HUES48 (cell line): ENCODE measurements at regions not wholly inside any gene's neighbourhood (a gene's known extent, or its start where the extent isn't known, plus 50 kb on each side); places are given as distances from the start of the nearest gene placed in this dataset.

Experiments
- H3K27ac ChIP-seq: one replicate; pipeline ENCODE4 v1.7.0; 2013; ENCODE audit warnings: low read depth, low read length, inconsistent platforms
- H3K27me3 ChIP-seq: 2 replicates; pipeline ENCODE4 v1.6.1; 2013; ENCODE audit warnings: mild to moderate bottlenecking, low read length; ENCODE audit not compliant: control insufficient read depth, insufficient read depth
- H3K36me3 ChIP-seq: 2 replicates; pipeline ENCODE4 v1.6.1; 2013; ENCODE audit warnings: low read length; ENCODE audit not compliant: control insufficient read depth, insufficient read depth
- H3K4me1 ChIP-seq: 2 replicates; pipeline ENCODE4 v1.6.1; 2013; ENCODE audit warnings: mild to moderate bottlenecking, low read length; ENCODE audit not compliant: control insufficient read depth, insufficient read depth
- H3K4me3 ChIP-seq: 2 replicates; pipeline ENCODE4 v1.5.1; 2013; ENCODE audit warnings: mild to moderate bottlenecking, low read depth, low read length
- H3K9ac ChIP-seq: 2 replicates; pipeline ENCODE4 v1.6.1; 2013; ENCODE audit warnings: mild to moderate bottlenecking, low read depth, low read length, moderate library complexity
- H3K9me3 ChIP-seq: 2 replicates; pipeline ENCODE4 v1.6.1; 2013; ENCODE audit warnings: low read length; ENCODE audit not compliant: control insufficient read depth, insufficient read depth

DNA sequence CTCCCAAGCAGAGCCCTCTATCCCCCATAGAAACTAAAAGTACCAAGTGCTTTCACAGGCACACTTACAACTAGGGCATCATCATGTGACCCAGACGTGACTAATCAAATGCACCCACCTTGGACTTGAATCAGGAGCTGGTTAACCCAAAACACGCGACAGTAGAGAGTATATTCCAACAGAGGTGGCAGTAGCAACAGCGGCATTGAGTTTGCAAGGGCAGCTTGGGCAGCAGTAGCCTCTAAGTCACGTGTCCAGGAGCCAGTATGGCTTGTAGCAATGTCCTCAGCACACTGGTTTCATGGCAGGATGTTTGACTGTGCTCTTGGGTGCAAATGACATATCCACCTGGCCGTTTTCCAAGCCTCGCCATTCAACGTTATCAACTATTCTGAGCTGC lies 73.4 kb upstream of the DNAH5 start:
- no peak overlapping the region for H3K27ac ChIP-seq
- H3K9me3 ChIP-seq: no peaks in the 10 kb centered on the region
- H3K27me3 ChIP-seq: no peaks in the 10 kb centered on the region
- H3K4me3 ChIP-seq: no peak overlapping the region
- no peaks in the 10 kb centered on the region for H3K36me3 ChIP-seq
- H3K9ac ChIP-seq: no peak overlapping the region
- H3K4me1 ChIP-seq: no peaks in the 10 kb centered on the region

DNA sequence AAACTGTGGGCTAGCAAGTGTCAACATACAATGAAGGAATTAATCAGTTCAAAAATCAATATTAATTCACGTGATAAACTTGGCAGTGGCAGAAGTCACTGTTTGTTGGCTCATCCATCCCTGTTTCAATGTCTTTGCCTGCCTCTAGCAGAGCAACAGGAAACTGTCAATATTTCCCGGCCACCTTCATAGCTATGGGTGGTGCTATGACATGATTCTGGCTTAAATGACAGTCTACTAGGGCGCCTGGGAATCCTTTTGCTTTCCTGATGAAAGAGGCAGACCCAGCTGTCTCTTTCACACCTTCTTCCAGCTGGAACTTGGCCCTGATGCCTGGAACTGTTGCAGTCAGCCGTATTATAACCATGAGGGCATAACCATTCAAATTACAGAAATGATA lies 72.1 kb upstream of the DNAH5 start:
- no peaks in the 10 kb centered on the region for H3K9me3 ChIP-seq

DNA sequence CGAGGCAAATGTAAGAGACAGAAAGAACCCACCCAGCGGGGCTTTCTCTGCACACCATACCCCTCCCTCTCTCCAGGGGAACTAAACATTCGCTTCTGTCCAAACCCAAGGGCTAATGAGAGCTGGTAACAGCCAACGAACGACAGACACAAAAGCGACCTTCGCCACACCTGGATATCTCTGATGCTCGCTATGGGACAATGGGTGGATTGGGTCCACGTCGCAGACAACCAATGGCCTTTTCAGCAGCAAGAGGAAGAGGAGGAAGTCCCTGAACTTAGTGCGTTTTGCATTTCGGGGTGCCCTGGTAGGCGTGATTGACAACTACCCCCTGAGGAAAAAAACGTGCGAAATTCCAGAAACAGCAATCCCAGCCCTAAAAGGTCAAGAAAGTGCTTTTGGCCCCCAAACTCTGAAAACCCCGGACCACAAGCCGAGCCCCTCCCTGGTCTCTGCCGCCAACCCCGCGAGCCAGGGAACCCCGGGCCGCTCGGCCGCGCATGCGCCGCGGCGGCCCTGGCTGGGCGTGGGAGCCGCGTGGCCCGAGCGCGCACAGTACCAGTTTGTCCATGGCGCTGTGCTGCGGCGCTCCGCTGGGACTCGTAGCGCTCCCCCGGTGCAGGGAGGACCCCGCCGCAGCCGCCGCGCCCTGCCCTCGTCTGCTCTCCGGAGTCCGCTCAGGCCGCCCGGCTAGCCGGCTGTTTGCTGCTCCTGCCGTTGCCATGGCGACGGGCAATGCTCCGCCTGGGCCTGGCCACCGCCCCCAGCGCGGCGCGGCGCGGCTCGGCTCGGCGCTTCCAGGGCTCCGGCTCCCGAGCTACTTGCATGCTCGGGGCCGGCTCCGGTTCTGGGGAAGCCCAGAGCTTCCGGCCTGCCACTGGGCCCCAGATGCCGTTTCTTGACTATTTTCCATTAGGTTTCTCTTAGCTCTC lies 66.9 kb upstream of the DNAH5 start:
- Histone ChIP-seq H3K27ac (peak overlapping the region; percentile 89), H3K9ac (peak overlapping the region; percentile 41), H3K27me3 (no peaks in the 10 kb centered on the region), H3K36me3 (no peaks in the 10 kb centered on the region), H3K4me3 (peak overlapping the region; percentile 76), H3K4me1 (peaks cover 20% of the 10 kb centered on the region; the same call in 1 of the 2 replicates), H3K9me3 (no peaks in the 10 kb centered on the region)

More for the DNA sequence above, 72.1 kb upstream of the DNAH5 start:
- no peak overlapping the region for H3K4me3 ChIP-seq
- no peaks in the 10 kb centered on the region for H3K36me3 ChIP-seq
- H3K27ac ChIP-seq: no peak overlapping the region
- H3K9ac ChIP-seq: no peak overlapping the region
- H3K27me3 ChIP-seq: no peaks in the 10 kb centered on the region
- peaks cover 4% of the 10 kb centered on the region; the same call in 1 of the 2 replicates for H3K4me1 ChIP-seq

DNA sequence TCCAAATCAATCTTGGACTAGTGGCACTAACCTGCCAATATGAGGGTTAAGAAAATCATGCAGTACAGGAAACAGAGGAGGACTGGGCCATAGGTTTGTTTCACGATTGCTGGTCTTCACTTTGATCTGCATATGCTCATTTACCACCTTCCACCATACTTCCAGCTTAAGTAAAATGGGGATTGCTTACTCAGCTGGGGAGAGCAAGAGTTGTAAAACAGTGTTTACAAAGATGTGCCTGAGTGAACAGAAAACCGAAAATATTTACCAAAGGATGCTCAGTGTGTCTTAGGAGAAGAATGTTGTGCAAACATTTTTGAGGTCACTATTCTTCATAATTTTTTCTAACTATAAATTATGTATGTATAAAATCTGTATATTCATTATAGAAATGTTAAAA lies 65.1 kb upstream of the DNAH5 start:
- Histone ChIP-seq H3K27me3 (no peaks in the 10 kb centered on the region), H3K36me3 (no peaks in the 10 kb centered on the region), H3K9ac (no peak overlapping the region), H3K27ac (peak overlapping the region; percentile 46), H3K4me3 (no peak overlapping the region), H3K4me1 (peaks cover 20% of the 10 kb centered on the region; the same call in 1 of the 2 replicates), H3K9me3 (no peaks in the 10 kb centered on the region)

DNA sequence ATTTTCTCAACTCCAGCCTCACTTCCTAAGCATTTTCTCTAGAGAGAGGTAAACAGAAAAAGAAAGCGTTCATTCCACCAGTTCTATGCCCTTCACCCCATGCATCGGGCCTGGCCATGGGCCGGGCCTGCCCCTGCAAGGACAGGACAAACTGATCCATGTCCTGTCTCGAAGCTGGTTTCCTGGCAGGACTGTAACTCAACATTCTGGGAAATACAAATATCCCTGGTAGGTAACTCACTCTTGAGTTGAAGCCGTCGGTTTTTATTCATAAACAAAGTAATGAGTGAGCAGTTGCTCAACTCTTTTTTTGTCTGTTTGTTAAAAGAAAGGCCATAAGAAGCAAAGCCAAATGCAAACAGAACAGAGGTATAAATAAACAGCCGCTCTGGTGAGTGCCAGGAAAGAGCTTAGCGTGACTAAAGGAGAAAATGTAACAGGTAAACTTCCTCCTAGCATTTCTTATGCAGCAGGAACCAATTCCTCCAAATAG lies 64.4 kb upstream of the DNAH5 start:
- Histone ChIP-seq H3K4me3 (no peak overlapping the region), H3K27me3 (no peaks in the 10 kb centered on the region), H3K36me3 (no peaks in the 10 kb centered on the region), H3K4me1 (peaks cover 20% of the 10 kb centered on the region; the same call in 1 of the 2 replicates), H3K9me3 (no peaks in the 10 kb centered on the region), H3K9ac (no peak overlapping the region), H3K27ac (peak overlapping the region; percentile 46)

DNA sequence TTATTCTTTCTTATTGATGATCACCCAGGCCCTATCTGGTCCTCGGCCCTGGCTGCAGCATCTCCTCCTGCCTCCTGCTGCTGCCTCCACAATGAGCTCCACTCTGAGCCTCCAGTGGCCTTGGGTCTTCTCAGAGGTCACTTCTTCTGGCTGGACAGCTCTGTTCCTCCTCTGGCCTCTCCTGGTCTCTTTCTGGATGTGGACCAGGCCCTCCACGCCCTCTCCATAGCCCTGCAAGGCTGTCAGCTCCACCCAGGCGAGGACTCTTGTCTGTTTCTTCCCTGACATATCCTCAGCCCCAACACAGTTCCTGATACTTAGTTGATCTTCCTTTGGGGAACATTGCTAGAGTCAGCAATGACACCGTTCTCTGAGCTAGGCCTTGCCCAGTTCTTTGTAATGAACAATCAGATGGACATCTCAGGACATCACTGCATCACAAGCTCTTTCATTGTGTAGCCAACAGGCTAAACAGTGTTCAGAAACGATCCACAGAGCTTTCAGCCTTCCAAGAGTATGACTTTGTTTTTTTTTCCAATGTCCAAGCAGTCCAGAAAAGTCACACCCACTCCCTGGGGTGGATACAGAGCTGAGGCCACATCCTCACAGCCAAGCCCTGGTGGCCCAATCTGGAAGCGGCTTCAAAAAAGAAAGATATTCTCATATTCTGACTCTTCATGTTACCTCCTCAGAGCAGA lies 62.5 kb upstream of the DNAH5 start:
- Histone ChIP-seq H3K4me1 (peaks cover 17% of the 10 kb centered on the region; the same call in 1 of the 2 replicates), H3K9ac (no peak overlapping the region), H3K36me3 (no peaks in the 10 kb centered on the region), H3K9me3 (no peaks in the 10 kb centered on the region), H3K4me3 (no peak overlapping the region), H3K27ac (no peak overlapping the region), H3K27me3 (no peaks in the 10 kb centered on the region)

DNA sequence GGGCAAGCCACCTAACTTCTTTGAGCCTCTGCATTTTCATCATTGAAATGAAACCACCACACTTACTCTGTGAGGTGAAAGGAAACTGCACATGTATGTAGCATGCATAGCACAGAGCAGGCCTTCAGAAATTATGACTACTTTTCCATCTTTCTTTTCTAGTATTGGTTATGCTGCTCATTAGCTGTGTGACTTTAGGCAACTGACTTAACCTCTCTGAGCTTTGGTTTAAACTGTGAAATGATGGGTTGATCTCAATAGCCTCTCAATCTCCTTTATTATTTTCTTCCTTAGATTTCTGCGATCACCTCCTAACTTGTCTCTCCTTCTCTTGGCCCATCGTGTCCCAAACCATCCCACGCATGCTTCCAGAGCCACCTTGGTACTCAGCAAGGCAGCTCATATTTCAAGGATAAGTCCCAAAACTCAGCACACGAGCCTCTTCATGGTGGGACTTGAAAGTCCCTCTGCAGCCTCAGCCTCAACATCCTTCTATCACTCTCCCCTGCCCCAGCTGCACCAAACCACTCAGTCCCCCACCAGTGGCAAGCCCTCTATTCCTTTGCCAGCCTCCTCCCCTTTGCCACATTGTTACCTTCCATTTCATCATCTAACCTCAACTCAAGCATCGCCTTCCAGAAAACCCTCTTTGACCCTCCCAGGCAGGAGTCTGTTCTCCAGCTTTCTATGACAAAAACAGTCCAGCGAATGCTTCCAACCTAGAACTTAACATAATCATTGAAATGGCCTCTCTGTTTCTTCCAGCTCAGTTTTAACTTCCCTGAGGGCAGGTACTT lies 60.3 kb upstream of the DNAH5 start:
- H3K4me1 ChIP-seq: peaks cover 11% of the 10 kb centered on the region; the same call in 1 of the 2 replicates
- no peaks in the 10 kb centered on the region for H3K27me3 ChIP-seq
- no peak overlapping the region for H3K4me3 ChIP-seq
- H3K9me3 ChIP-seq: no peaks in the 10 kb centered on the region
- H3K27ac ChIP-seq: no peak overlapping the region
- no peaks in the 10 kb centered on the region for H3K36me3 ChIP-seq
- no peak overlapping the region for H3K9ac ChIP-seq

DNA sequence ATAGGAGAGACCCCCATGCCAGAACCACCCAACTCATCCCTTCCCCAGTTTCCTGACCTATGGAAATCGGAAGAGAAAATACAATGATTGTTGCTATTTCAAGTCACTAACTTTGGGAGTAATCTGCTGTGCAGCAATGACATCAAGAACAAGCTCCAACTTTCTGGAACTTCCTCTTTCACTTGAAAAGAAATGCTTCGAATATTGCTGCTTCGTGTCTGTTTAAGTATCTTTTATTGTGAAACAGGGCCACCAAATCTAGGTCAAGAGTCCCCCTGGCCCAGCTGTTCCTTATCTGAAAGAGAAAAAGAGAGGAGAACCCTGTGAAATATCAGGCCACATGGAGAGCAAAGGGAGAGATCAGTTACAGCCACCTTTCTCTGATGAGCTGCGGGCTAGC lies 59.4 kb upstream of the DNAH5 start:
- Histone ChIP-seq H3K9me3 (no peaks in the 10 kb centered on the region), H3K9ac (no peak overlapping the region), H3K27ac (no peak overlapping the region), H3K4me1 (peaks cover 4% of the 10 kb centered on the region; the same call in 1 of the 2 replicates), H3K27me3 (no peaks in the 10 kb centered on the region), H3K36me3 (no peaks in the 10 kb centered on the region), H3K4me3 (no peak overlapping the region)

DNA sequence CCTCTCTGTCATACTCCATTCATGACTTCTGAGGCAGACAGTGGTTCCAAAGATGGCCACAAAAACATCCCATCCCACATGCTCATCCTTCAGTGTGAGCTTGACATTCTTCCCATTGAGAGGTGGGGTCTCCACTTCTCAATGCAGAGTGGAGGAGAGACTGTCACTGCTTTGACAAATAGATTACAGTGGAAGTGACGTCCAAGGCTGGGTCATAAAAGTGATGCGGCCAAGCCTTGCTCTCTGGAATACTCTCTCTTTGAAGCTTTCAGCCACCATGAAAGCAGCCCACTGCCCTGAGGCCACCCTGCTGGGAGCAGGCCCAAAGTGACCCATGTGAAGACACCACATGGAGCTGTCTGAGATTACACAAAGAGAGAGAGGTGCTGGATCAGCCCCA lies 59.0 kb upstream of the DNAH5 start:
- no peaks in the 10 kb centered on the region for H3K27me3 ChIP-seq
- H3K4me3 ChIP-seq: no peak overlapping the region
- peaks cover under 1% of the 10 kb centered on the region; the same call in 1 of the 2 replicates for H3K4me1 ChIP-seq
- H3K27ac ChIP-seq: no peak overlapping the region
- H3K36me3 ChIP-seq: no peaks in the 10 kb centered on the region
- no peaks in the 10 kb centered on the region for H3K9me3 ChIP-seq
- H3K9ac ChIP-seq: no peak overlapping the region

DNA sequence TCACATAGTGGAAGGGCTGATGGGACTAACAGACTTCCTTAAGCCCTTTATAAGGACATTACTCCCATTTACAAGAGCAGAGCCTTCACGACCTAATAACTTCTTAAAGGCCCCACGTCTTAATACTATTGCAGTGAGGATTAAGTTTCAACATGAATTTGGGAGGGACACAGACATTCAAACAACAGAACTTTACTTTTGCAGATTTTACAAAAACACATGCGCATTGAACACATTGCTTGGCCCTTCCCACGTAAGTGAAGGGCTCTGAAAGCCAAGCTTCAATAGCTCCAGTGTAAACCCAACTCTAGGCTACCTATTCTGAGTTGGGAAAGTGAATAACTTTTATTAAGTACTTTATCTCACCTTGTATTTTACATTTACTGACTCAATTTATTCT lies 53.8 kb upstream of the DNAH5 start:
- peaks cover 9% of the 10 kb centered on the region; the same call in 1 of the 2 replicates for H3K9me3 ChIP-seq
- H3K36me3 ChIP-seq: no peaks in the 10 kb centered on the region
- no peak overlapping the region for H3K9ac ChIP-seq
- no peaks in the 10 kb centered on the region for H3K4me1 ChIP-seq
- no peak overlapping the region for H3K4me3 ChIP-seq
- no peaks in the 10 kb centered on the region for H3K27me3 ChIP-seq
- H3K27ac ChIP-seq: no peak overlapping the region
